CD4-positive, alpha-beta T cell treated with Interleukin-12 subunit alpha and Interleukin-12 subunit beta, for 1 hour (primary cell): ENCODE measurements at regions not wholly inside any gene's neighbourhood (a gene's known extent, or its start where the extent isn't known, plus 50 kb on each side); places are given as distances from the start of the nearest gene placed in this dataset.

Experiments used
- DNase-seq: peaks from one replicate; pipeline ENCODE4 v3.0.0-alpha.2; 2020

DNA sequence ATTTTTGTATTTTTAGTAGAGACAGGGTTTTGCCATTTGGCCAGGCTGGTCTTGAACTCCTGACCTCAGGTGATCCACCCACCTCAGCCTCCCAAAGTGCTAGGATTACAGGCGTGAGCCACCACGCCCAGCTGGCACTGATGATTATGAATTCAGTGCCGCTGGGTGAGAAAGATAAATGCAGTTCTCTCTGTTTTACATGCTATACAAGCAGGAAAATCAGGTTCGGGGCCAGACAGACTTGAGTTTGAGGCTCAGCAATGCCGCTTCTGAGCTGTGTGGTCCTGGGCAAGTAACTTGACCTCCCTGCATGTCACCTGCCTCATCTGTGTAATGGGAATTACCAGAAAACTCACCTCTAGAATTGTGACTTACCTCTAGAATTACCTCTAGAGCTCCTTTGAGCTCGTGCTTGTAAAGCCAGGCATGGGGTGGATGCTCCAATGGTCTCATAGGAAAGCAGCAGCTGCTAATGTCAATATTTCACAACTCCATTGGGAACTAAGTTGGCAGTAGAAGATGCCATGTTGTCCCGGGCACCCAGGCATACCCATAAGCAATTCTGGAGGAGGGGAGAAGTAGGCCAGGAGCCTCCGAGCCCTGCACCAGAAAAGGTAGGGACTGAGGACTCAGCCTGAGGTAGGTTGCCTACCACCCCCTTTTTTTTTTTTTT, 119.8 kb upstream of the SLC25A33 start:
- DNase-seq = no peak

DNA sequence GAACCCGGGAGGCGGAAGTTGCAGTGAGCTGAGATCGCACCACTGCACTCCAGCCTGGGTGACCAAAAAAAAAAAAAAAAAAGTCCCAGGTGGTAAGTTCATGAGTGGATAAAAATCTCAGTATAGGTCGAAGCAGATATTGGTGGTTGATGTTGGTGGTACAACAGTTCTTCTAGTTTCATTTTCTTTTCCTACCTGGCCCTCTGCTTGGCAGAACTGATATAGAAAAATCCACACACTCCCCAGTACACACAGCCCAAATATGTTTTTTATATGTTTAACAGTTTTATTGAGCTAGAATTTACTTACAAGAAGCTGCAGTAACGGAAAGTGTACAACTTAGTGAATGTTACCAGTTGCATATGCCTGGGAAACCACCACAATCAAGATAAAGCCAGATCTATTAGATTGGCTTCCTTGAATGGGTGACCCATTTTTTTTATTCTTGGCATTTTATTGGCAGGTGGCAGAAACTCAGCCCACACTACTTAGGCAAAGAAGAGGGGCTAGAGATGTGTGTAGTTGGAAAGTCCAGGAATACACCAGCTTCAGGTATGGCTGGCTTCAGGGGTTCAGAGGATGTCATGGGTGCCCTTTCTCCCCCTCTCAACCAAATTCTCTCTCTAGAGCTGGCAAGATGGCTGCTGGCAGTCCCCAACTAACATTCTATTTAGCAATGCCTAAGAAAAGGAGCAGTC, 118.3 kb upstream of the SLC25A33 start:
- peak; percentile 15 for DNase-seq

DNA sequence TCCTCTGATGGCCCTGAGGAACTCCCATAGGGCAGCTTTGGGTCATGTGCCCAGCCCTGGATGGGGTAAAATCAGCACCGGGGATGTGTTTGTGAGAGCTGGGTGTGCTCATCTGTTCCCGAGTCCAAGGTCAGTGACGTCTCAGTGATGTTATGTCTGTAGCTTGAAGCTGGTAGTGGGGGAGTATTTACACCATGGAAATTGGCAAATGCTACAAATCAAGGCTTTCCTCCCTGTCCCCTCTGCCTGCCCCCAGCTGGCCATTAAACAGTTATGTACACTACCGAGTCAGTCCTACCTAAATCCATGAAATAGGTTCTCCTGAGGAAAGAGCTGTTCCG, 117.8 kb upstream of the SLC25A33 start:
- no peak for DNase-seq

DNA sequence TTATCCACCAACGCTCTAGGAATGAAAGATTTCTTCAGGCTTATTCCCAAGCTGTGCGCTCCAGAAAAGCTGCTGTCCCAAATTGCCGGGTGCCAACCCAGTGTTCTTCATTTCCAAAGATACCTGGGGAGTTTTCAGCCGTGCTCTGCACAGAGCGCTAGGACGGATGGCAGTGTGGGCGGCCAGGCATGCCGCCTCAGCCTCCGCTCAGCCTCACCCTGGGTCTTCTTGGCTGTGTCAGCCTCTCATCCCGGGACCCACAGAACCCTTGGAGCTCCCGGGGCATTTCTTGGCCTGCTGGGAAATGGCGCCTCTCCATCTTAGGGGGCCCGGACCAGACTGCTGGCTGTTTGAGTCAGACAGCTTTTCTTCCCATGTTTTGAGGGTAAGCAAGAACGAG, 116.9 kb upstream of the SLC25A33 start:
- no peak for DNase-seq

DNA sequence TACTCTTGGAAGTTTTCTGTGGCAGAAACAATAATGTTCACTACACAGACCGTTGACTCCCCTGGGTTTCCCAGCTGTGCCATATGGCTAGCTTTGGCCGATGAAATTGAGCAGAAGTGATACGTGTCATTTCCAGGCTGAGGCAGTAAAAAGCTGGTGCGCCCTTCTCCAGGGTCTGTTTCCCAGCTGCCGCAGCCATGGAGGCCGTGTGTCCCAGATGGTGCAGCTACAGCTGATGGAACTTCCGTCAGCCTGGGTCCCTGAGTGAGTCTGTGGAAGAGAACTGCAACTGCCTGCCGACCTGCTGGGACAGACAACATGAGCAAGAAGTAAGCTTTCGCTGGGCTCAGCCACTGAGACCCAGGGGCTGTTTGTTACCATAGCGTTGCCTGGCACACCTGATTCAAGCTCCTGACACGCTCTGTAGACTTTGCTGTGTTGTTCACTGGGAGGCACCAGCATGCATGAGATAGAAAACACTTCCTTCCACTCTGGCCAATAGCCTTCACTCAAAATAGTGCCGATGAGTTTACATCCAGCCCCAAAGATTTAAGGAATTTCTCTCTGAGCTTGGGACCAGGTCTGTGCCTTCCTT, 116.3 kb upstream of the SLC25A33 start:
- no peak for DNase-seq

DNA sequence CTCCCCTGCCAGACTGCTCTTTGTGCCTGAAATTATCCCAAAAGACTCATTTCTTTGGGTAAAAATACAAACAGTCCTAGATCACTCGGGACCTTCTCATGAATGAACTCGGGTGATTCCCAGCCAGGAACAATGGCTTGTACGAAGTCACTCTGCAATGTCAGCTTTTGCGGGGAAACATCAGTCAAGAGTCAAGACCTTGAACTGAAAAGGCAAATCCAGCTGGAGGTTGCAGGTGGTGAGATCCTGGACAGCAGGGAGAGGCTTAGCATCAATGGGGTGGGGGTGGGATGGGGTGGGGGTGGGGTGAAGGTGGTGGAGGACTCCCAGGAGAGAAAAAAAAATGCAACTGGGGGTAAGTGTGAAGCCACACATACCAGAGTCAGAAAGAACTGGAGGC, 115.0 kb upstream of the SLC25A33 start:
- DNase-seq = no peak

DNA sequence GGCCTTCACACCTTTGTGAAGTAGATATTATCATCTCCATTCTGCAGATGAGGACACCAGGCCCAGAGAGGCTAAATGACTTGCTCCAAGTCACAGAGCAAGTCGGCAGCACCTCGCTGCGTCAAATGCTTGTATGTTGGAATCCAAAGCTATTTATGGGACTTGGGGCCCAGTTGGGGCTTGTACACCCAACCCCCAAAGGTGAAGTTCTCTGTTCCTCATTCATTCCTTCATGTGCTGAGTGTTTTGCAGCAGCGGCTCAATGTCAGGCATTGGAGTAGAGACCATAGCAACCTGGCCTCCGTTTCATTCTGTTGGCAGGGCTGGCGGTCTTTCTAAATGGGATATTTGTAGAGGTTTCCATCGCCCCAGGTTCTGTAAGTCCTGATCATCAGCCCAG, 113.4 kb upstream of the SLC25A33 start:
- no peak for DNase-seq

DNA sequence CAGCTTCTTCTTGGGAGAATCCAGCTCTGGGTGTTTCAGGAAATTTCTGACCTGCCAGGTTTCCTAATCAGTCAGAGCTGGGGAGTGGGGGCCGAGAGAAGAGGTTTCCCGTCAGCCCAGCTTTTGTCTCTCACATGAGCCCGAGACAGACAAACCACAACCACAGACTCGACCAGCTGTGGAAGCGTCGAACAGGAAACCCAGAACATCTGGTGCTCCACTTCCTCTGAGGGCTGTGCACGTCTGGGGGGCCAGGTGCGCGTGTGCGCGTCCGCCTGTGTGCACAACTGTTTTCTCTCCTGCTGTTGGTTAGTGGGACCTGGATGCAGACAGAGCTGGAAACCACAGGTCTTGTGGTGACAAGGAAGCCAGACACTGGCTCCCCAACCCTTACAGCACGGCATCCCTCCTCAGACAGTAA, 113.0 kb upstream of the SLC25A33 start:
- DNase-seq = peak; percentile 88

DNA sequence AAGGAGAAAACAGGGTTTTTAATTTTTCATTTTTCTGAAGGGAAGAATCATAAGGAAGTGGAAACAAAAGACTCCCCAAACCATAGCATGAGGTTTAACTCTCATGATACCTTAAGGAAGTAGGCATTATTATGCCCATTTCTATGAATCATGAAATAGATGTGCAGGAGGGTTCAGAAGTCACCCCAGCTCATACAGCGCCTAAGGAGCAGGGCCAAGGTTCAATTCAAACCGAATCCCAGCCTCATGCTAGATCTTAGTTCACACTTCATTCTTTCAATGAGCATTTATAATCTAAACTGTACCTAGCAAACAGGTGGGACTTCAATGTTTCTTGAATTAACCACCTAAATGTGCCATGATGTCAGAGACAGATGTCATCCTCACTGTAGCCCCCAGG, 111.9 kb upstream of the SLC25A33 start:
- no peak for DNase-seq

DNA sequence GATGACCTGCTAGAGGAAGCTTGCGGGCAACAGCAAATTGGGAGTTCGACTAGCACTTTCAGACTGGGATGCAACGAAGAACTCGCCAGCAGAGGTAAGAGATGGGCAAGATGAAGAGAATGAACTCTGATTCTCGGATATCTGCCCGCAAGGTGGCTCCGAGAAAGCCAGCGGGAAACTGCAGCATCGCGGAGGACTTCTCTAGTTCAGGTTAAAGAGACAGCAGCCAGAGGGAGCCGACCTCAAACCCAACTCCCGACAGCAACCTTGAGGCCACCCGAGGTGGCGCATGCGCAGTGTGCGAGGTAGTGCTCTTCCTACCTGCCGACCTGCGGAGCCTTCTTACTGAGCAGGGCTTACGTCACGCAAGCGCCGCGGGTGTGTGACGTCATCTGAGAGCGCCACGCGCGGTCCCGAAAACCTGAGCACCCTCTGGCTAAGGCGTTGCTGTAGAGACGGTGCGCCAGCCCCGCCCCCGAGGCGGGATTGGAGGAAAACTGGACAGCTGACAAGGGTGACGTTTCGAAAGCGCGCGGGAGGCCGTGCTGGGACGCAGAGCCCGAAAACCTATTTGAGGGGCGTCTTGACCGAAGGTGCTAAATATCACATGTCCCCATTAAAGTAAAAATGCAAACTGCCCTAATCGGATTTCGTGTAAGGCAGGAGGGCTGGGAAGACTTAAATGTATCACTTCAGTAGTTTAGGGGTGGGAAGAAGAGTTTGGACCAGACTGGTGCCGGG, 110.5 kb upstream of the SLC25A33 start:
- DNase-seq = peak; percentile 100

DNA sequence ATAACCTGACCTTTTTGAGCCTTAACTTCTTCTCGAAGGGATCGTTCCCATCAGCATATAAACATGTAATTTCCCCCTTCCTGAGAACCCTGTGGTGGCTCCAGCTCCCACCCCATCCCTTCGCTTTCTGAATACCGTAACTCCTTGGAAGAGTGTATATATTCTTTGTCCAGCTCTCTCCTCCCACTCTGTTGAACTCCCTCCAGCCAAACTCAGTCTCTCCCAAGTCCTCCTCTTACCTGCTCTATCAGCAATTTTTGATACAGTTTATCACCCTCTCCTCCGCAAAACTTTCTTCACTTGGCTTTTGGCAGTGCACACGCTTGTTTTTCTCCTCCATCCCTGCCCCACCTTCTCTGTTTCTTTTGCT, 109.9 kb upstream of the SLC25A33 start:
- no peak for DNase-seq

DNA sequence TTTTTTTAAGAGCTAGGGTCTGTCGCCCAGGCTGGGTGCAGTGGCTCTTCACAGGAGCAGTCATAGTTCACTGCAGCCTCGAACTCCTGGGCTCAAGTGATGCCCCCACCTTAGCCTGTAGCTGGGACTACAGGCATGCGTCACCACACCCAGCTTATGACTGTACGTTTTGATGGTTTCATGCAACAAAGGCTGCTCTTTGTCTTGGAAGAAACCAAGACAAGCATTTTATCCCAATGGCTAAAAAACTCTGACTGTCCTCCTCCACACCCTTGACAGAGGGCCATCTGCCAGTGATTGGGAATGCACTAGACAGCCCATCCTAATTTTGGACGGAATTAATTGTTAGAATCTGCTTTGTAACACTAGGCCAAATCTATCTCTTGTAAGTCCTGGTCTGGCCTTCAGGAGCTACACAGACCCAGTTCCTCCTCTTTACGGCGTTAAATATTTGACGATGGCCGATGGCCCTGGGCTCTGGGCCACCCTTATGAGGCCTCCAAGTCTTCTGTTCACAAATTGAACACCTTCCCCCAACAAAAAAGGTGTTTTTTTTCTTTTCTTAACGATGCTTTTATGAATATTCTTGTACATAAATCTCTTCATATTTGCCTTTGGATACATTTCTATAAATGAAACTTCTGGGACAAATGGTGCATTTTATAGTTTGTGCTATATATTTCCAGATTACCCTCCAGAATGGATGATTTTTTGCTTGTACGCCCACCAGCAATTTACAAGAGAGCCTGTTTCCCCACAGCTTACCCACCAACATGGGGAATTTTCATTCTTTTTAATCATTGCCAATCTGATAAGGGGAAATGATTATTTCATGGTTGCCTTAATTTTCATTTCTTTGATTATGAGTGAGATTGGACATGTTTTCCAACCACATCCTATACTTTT, 104.8 kb upstream of the SLC25A33 start:
- DNase-seq = no peak

DNA sequence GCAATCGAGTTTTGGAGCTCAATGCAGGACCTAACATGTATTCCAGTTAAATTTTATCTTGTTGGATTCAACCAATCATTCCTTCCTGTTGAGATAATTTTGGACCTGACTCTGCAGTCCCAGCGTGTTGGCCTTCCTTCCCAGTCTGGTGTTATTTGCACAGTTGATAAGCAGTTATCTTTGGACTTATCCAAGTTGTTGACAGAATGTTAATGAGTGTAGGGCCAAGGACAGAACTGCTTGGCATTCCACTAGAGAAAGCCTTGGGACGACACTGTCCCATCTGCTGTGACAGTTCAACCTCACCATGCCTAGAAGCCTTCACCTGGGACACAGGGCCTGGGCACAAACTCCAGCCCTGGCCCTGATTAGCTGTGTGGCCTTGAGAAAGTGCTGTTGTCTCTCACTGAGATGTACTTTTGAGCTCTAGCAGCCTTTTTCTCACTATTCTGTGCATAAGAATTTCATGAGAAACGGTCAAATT, 104.1 kb upstream of the SLC25A33 start:
- no peak for DNase-seq

DNA sequence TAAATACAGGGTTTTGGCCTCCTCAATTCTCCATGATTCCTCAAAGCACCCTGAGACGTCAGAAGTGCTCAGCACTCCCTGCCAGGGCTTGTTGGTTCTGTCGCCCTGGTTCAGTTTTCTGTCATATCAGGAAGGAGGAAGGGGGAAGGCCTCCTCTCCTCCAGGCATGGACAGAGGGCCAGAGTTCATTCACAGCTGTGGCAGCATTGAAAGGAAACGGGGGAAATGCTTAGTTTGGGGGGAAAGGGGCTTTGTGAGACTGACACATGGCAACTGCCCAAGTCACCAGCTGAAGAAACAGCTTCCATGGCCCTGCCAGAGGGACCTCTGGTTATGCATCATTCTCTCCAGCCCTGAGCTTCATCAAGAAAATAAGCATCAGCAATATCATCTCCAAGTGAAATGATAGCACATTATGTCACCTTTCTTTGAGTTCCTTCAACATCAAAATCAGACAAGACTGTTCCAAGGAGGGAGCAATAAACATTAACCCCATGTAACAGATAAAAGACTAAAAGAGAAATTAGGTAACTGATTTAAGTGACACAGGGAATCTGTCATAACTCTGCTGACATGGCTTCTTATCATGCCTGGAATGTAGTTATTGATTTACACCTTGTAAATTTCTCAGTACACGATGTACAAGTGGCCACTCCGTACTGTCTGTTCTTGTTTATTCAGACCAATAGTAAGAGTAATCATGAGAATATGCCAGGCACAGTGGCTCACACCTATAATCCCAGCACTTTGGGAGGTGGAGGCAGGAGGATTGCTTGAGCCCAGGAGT, 103.2 kb upstream of the SLC25A33 start:
- no peak for DNase-seq

DNA sequence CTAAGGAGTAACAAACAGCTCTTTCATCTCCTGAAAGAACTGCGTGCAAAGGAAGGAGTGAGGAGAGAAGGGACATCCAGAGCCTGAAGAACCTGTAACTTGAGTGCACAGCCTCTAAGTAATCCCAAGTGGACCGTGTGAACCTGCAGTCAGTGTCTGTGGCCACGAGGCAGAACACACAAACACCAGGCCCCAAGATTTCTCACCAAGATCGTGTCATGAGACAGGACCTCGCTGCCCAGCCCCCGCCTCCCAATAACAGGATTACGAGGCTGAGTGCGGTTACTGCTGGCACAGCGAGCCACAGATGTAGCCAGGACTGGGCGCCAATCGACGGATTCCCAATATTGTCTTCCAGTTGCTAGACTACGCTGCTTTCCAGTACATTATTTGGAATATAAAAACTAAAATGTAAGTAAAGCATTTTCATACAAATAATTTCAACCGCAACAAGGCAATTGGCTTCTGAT, 101.3 kb upstream of the SLC25A33 start:
- DNase-seq = no peak

DNA sequence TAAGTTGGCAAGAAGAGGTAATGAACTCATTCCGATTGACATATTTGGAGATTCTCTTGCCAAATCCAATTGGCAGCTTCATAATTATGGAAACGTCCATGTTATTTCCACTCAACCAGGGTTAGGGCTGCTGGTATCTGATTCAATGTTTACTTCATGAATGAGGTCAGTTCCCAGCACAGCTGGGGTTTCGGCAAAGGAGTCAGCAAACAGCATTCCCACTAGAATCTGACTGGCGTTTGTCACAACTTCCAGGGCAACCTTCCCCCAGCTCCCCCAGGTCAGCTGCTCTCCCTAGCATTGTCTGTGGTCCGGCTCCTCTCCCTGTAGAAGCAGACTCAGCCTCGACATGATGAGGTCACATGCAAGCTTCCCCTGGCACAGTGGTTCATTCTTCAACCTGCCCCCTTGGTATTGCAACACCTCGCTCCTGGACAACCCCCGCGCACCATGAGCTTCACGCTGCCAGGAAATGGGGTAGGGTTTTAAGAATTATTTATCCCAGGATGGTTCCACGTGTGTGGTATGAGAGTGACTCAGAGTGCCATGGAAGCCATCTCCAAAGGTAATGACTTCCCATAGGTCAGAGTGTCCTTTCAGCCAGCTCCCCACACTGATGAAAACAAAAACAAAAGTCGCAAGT, 100.7 kb upstream of the SLC25A33 start:
- DNase-seq = no peak

DNA sequence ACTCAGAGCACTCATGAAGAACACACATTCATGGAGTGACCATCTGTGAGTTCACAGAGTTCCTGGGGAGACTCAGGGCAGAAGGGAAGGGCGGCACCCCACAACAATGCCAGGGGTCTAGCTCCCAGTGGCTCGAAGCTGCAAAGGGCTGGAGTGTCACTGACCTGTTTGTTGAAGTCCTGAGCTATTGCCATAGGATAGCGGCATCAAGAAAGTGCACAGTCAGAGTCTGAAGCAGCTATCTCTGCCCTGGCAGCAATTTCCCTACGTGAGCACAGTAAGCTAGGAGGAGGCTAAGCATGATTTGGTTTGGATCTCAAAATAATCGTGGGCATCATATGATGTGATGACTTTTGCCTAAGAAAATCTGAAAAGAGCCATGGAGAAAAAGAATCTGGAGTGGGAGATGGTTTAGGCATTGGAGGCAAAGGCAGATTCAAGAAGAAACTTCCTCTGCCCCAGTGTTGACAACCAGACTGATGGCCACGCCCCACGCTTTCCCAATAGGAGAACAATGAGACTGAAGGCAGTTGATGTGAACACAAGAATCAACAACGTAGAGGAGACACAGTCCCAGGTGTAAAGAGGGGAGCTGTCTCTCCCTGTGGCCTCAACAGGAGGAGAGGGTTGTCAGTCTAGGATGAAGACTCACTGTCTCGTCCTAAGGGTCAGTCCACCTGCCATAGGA, 100.0 kb upstream of the SLC25A33 start:
- no peak for DNase-seq

DNA sequence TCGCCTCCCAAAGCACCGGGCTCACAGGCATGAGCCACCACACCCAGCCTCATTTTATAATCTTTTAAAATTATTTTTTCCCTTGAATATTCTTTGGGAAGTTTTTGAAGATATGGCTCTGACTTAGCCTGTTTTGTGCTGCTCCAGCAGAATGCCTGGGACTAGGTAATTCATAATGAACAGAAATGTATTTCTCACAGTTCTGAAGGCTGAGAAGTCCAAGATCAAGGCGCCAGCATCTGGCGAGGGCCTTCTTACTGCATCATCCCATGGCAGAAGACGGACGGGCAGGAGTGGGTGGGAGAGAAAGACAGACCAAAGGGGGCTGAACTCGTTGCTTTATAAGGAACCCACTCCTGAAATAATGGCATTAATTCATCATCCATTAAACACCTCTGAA, 99.0 kb upstream of the SLC25A33 start:
- no peak for DNase-seq

DNA sequence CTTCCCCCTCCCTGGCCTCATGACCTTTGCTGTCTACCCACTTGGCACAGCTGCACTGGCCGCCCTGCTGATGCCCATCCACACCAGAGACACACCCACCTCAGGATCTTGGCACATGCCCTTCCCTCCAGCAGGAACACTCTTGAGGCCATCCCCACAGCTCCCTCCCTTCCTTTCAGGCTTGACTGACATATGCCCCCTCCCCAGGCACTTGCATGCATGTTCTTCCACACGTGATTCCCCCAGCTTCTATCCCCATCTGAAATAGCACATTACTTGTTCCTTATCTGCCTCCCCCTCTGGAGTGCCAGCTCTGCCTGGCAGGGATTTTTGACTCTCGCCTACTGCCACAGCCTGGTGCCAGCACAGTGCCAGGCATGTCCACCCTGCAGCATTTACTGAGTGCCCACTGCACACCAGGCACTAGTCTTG, 98.5 kb upstream of the SLC25A33 start:
- no peak for DNase-seq

DNA sequence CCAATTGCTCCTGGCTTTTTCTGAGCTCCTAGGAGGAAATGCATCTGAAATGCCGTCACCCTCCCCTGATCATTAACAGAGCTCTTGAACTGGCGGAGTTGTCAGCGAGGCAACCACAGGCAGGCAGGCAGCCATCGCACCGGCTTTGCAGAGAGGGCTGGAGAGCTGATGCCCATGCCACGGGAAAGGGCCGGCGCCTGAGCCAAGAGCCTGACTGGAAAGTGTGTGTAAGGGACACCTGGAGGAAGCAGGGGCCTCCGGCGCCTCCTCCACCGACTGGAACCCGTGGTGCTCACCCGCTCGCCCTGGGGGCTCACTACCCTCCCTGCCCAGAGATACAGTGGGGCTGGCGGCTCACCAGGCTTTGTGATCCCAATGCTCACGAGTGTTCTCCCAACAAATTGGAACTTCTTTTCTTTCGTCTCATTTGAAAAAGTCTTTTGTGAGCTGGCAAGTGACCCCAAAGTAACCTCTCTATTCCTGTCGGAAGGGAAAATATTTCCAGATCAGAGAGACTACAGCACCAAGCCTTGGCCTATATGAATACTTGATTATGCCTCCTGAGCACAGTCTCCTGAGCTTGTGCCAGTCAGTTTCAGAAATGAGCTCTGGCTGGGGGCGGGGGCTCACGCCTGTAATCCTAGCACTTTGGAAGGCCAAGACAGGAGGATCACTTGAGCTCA, 97.7 kb upstream of the SLC25A33 start:
- no peak for DNase-seq
